Keratinocyte (primary cell): ENCODE measurements at regions not wholly inside any gene's neighbourhood (a gene's known extent, or its start where the extent isn't known, plus 50 kb on each side); places are given as distances from the start of the nearest gene placed in this dataset.

Source experiments
- DNase-seq: peaks from one replicate; pipeline ENCODE4 v3.0.0-alpha.2; 2011; ENCODE audit warnings: low read depth, missing footprints, low spot score
- FAIRE-seq: peaks from 2 replicates; lab custom pipeline; 2011; peaks lifted over from hg19 to GRCh38; lab: Jason Lieb, UNC
- H2AFZ ChIP-seq: 2 replicates; pipeline ENCODE4 v1.6.0; 2012; ENCODE audit warnings: low read length, control low read depth, inconsistent platforms; ENCODE audit not compliant: control insufficient read depth
- H3K27ac ChIP-seq: 2 replicates; pipeline ENCODE4 v1.5.1; 2011; ENCODE audit warnings: low read length; ENCODE audit not compliant: control insufficient read depth, insufficient read depth
- H3K27me3 ChIP-seq: 3 replicates; pipeline ENCODE4 v1.6.0; 2011; ENCODE audit warnings: low read length; ENCODE audit not compliant: control insufficient read depth, insufficient read depth; ENCODE audit errors: extremely low read depth
- H3K36me3 ChIP-seq, 2 experiments: 2 replicates in 1 of 2; 3 replicates in 1 of 2; pipeline ENCODE4 v1.5.1; 2011; ENCODE audit warnings: low read length in 2 of 2, mild to moderate bottlenecking in 1 of 2; ENCODE audit not compliant: control insufficient read depth in 2 of 2, insufficient read depth in 2 of 2; ENCODE audit errors: extremely low read depth in 1 of 2
- H3K4me1 ChIP-seq: 3 replicates; pipeline ENCODE4 v1.5.1; 2011; ENCODE audit warnings: low read length; ENCODE audit not compliant: control insufficient read depth, insufficient read depth; ENCODE audit errors: extremely low read depth
- H3K4me2 ChIP-seq: 3 replicates; pipeline ENCODE4 v1.6.0; 2011; ENCODE audit warnings: low read depth, low read length; ENCODE audit not compliant: control insufficient read depth, insufficient read depth; ENCODE audit errors: extremely low read depth
- H3K4me3 ChIP-seq, 3 experiments: fragments of 200-600 bp in 1 of 3; sonication (generic) in 1 of 3; 2 replicates in 2 of 3; 3 replicates in 1 of 3; pipeline ENCODE4 v1.5.1; 2011 to 2016; ENCODE audit warnings: low read length in 3 of 3, mild to moderate bottlenecking in 3 of 3, control low read depth in 2 of 3, inconsistent platforms in 1 of 3, low read depth in 1 of 3, mixed read lengths in 1 of 3, mixed run types in 1 of 3, moderate library complexity in 1 of 3; ENCODE audit not compliant: control insufficient read depth in 2 of 3, insufficient read depth in 2 of 3; ENCODE audit errors: extremely low read depth in 1 of 3
- H3K79me2 ChIP-seq: 2 replicates; pipeline ENCODE4 v1.6.0; 2012; ENCODE audit warnings: low read length; ENCODE audit not compliant: control insufficient read depth, insufficient read depth
- H3K9ac ChIP-seq: 3 replicates; pipeline ENCODE4 v1.6.0; 2011; ENCODE audit warnings: low read length; ENCODE audit not compliant: control insufficient read depth, insufficient read depth; ENCODE audit errors: extremely low read depth
- H3K9me1 ChIP-seq: 3 replicates; pipeline ENCODE4 v1.6.0; 2011; ENCODE audit warnings: low read length; ENCODE audit not compliant: control insufficient read depth, insufficient read depth; ENCODE audit errors: extremely low read depth
- H3K9me3 ChIP-seq: 2 replicates; pipeline ENCODE4 v1.5.1; 2012; ENCODE audit warnings: low read depth, low read length; ENCODE audit not compliant: control insufficient read depth
- H4K20me1 ChIP-seq: 3 replicates; pipeline ENCODE4 v1.6.0; 2011; ENCODE audit warnings: low read length; ENCODE audit not compliant: control insufficient read depth, insufficient read depth; ENCODE audit errors: extremely low read depth
- CTCF ChIP-seq, 3 experiments: IDR thresholded peaks in 1 of 3; conservative IDR thresholded peaks in 1 of 3; optimal IDR thresholded peaks in 1 of 3; 2 replicates in 2 of 3; 3 replicates in 1 of 3; pipeline versions ENCODE3 to v1.5.1; 2011; ENCODE audit warnings: low read length in 3 of 3, mild to moderate bottlenecking in 3 of 3, moderate library complexity in 2 of 3, control low read depth in 1 of 3, inconsistent platforms in 1 of 3; ENCODE audit not compliant: insufficient read depth in 2 of 3; ENCODE audit errors: extremely low read depth in 1 of 3
- EZH2 ChIP-seq: IDR thresholded peaks from one replicate; pipeline ENCODE4 v1.6.1; 2012; ENCODE audit warnings: inconsistent platforms, mild to moderate bottlenecking, low read length, moderate library complexity
- dilution Hi-C: fragments of 300-500 bp; cut with MboI; formaldehyde crosslinking; loops from one replicate; pipeline ENCODE4 v1.7.0; 2020; ENCODE audit warnings: low sequenced_read_pairs; ENCODE audit not compliant: extremely low pct_ligation_motif_present

DNA sequence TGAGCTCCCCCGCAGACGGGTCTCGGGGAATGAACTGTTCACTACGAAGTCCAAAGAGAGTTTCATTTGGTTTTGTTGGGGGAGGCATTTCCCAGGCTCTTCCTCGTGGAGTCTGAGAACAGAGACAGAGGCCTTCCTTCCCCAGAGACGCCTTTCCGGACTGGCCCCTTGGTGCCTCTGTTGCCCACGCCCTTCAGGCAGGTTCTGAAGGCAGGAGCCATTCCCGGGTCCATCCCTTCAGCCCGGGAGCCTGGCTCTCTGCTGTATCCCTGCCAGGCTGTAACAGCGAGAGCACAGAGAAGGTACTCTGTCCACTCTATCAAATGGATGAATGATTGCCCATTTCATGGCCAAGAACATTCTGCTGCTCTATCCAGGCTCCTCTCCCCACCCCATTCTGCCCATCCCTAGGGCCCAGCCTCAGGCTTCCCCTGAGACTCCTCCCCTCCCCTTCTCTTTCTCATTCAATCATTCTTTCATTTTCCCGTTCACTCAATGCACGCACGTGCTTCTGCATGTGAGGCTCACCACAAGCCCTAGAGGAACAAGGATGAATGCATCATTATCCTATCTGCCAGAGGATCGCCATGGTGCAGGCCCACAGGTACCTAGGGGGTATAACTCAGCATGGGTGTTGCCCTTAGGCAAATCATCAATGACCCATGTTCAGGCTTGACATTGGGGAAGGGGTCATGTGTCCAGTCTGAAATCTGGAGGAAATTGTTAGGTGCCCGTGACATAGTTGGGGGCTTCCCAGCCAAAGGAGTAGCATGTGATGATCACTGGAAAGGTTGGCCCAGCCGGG is 298.6 kb downstream of the ZNF536 start:
- dilution Hi-C loops, result no loop called here
- Histone ChIP-seq H3K79me2 (no peaks in the 10 kb centered on the region), H3K27ac (no peak overlapping the region), H4K20me1 (peaks cover 4% of the 10 kb centered on the region), H2AFZ (no peak overlapping the region), H3K27me3 (peaks cover 8% of the 10 kb centered on the region), H3K9me3 (no peaks in the 10 kb centered on the region), H3K4me2 (no peak overlapping the region), H3K4me3 (no peak overlapping the region), H3K9me1 (no peaks in the 10 kb centered on the region), H3K36me3 (no peaks in the 10 kb centered on the region), H3K9ac (no peak overlapping the region), H3K4me1 (no peaks in the 10 kb centered on the region)
- TF ChIP-seq CTCF (optimal IDR thresholded peaks at IDR 0.05 in 1 of 3, IDR thresholded peaks at IDR 0.05 in 1 of 3, conservative IDR thresholded peaks at IDR 0.05 in 1 of 3; ENCODE audit: extremely low read depth in 1 of 3, insufficient read depth in 2 of 3, low read length in 3 of 3) (no peak), EZH2 (no peak)
- DNase-seq (no peak), FAIRE-seq (no peak)

DNA sequence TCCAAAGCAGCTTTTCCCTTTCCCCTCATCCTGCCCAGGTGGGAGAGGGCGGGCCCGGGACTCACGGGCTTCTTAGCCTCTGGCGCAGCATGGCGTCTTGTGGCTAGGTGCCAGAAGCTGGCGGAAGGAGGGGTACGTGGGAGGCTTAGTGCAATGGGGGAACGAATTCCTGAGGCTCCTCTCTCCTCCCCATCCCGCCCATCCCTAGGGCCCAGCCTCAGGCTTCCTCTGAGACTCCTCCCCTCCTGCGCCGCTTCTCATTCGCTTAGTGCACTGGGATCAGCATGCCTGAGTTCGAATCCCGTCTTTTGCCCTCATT is 297.8 kb downstream of the ZNF536 start:
- Histone ChIP-seq H3K27me3 (peaks cover 8% of the 10 kb centered on the region), H3K4me2 (no peak overlapping the region), H3K27ac (no peak overlapping the region), H3K4me1 (no peaks in the 10 kb centered on the region), H3K4me3 (no peak overlapping the region), H3K9ac (no peak overlapping the region), H3K36me3 (no peaks in the 10 kb centered on the region), H2AFZ (no peak overlapping the region), H3K79me2 (no peaks in the 10 kb centered on the region), H3K9me1 (no peaks in the 10 kb centered on the region), H4K20me1 (peaks cover 4% of the 10 kb centered on the region), H3K9me3 (no peaks in the 10 kb centered on the region)
- no peak for DNase-seq
- no peak for FAIRE-seq
- dilution Hi-C loops, result no loop called here
- TF ChIP-seq CTCF (optimal IDR thresholded peaks at IDR 0.05 in 1 of 3, IDR thresholded peaks at IDR 0.05 in 1 of 3, conservative IDR thresholded peaks at IDR 0.05 in 1 of 3; ENCODE audit: extremely low read depth in 1 of 3, insufficient read depth in 2 of 3, low read length in 3 of 3) (no peak), EZH2 (no peak)
